BJ (cell line): ENCODE measurements at regions not wholly inside any gene's neighbourhood (a gene's known extent, or its start where the extent isn't known, plus 50 kb on each side); places are given as distances from the start of the nearest gene placed in this dataset.

ENCODE experiments used
- CTCF ChIA-PET: fragments of 350-600 bp; formaldehyde crosslinking; extraction: SDS; loops from one replicate; lab custom pipeline; 2021; ENCODE audit warnings: antibody characterized with exemption, inconsistent platforms; lab: Yijun Ruan, JAX
- POLR2A ChIA-PET: fragments of 300-600 bp; sonication (Branson Sonifier 250); formaldehyde crosslinking; extraction: SDS; loops from one replicate; lab custom pipeline; 2021; ENCODE audit warnings: antibody characterized with exemption; lab: Charles Lee
- DNase-seq: peaks from one replicate; pipeline ENCODE4 v3.0.0-alpha.2; 2011; ENCODE audit warnings: low read depth
- H3K27me3 ChIP-seq: 2 replicates; pipeline ENCODE4 v1.6.0; 2011; ENCODE audit warnings: low read length; ENCODE audit not compliant: control insufficient read depth, insufficient read depth
- H3K36me3 ChIP-seq: 2 replicates; pipeline ENCODE4 v1.5.1; 2011; ENCODE audit warnings: low read length; ENCODE audit not compliant: control insufficient read depth, insufficient read depth
- H3K4me3 ChIP-seq: 2 replicates; pipeline ENCODE4 v1.5.1; 2011; ENCODE audit warnings: low read depth, mild to moderate bottlenecking, control low read depth, low read length
- TF ChIP-seq, protein P1 (sequence below): IDR thresholded peaks from 2 replicates; pipeline ENCODE4 v1.5.1; 2011; ENCODE audit warnings: low read depth, mild to moderate bottlenecking, control low read depth, inconsistent platforms, low read length, moderate library complexity; ENCODE audit not compliant: insufficient read depth

DNA sequence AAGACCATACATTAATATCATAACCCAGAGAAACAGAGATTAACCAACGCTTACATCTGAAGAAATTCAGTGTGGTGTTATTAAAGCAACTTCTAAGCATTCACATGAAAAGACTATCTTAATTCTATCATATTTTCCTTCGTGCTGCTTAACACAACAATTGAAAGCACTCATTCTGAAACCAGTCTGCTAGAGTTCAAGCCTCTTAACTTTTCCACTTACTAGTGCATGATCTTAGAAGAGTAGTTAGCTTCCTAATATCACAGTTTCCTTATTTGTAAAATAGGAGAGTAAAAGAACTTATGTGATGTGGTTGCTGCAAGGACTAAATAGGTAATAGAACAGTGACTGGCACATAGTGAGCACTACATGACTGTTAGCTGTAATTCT, 379.3 kb downstream of the TRIM36 start:
- DNase-seq, result no peak
- Histone ChIP-seq H3K27me3 (no peaks in the 10 kb centered on the region; the same call in 1 of the 2 replicates), H3K4me3 (no peak overlapping the region), H3K36me3 (no peaks in the 10 kb centered on the region)
- TF ChIP-seq, protein P1, sequence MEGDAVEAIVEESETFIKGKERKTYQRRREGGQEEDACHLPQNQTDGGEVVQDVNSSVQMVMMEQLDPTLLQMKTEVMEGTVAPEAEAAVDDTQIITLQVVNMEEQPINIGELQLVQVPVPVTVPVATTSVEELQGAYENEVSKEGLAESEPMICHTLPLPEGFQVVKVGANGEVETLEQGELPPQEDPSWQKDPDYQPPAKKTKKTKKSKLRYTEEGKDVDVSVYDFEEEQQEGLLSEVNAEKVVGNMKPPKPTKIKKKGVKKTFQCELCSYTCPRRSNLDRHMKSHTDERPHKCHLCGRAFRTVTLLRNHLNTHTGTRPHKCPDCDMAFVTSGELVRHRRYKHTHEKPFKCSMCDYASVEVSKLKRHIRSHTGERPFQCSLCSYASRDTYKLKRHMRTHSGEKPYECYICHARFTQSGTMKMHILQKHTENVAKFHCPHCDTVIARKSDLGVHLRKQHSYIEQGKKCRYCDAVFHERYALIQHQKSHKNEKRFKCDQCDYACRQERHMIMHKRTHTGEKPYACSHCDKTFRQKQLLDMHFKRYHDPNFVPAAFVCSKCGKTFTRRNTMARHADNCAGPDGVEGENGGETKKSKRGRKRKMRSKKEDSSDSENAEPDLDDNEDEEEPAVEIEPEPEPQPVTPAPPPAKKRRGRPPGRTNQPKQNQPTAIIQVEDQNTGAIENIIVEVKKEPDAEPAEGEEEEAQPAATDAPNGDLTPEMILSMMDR, result no peak
- POLR2A ChIA-PET, result no interaction called here
- CTCF ChIA-PET, result no interaction called here

DNA sequence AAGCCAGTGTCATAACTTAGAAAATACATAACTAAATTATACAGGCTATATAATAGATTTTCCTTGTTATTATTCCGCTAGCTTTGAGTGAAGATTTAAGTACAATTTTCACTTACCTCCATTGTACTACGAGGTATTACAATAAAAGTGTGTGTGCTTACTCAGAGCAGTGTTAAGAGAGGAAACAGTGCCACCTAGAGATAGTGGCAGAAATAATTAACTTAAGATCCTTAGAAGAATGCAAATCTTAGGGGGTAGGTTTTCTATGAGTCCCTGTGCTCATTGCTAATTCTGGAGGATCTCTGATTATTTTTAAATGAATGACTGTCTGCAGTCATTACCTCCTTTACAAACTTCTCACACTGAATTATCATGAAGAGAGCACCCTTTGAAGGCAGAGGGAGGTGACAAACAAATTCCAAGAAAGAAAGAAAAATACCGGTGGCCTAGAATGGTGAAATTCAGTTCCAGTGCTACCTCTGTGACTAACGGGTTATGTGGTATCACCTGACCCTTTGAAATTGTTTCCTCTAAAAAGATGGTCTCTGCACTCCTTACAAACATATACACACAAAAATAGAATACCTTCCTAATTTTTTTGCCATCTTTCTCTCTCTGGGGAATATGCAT, 379.8 kb downstream of the TRIM36 start:
- no peaks in the 10 kb centered on the region for H3K36me3 ChIP-seq
- H3K27me3 ChIP-seq, result no peaks in the 10 kb centered on the region; the same call in 1 of the 2 replicates
- POLR2A ChIA-PET, result no interaction called here
- H3K4me3 ChIP-seq, result no peak overlapping the region
- CTCF ChIA-PET, result interaction anchor here (1.4 kb wide), 1 partner anchor 22 kb away, joined by 3 read pairs; no protein-coding TSS in a partner anchor
- TF ChIP-seq, protein P1, result peak; percentile 45
- DNase-seq, result no peak

DNA sequence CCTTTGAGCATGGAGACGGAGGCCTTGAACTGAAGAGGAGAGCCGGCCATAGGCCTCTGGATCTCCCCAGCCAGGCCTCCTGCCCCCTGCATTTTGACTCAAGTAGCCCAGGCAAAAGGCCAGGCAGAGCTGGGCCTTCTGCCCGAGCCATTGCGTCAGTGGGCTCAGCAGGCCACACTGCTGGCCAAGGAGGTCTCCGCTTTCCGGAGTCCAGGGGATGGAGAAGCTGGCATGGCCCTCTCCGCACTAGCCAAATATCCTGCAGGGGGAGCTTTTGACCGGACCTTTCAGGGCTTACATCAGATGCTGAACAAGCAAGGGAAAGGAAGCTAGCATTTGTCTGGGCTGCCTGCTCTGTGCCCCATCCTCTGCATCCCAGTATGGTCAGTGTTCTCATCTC, 386.8 kb downstream of the TRIM36 start:
- CTCF ChIA-PET, result no interaction called here

DNA sequence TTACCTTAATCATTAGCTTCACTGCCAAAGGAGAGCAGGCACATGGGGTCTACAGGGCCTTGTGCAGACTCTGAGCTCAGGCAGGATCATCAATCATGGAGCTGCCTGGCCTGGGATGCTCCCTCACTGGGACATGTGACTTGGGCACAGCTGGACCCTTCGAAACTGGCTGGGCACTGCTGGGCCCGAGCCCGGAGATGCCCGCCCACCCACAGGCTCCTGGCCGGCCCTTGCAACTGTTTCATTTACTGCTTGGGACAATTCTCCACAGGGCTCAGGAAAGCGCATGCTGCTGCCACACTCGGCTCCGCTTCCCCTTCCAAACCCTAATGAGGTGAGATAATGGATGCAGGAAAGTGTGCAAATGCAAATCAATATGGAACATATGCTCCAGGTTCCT, 387.5 kb downstream of the TRIM36 start:
- TF ChIP-seq, protein P1, result no peak
- Histone ChIP-seq H3K36me3 (no peaks in the 10 kb centered on the region), H3K4me3 (no peak overlapping the region), H3K27me3 (no peaks in the 10 kb centered on the region)
- CTCF ChIA-PET, result no interaction called here
- DNase-seq, result no peak
- POLR2A ChIA-PET, result no interaction called here

More for the DNA sequence above, 386.8 kb downstream of the TRIM36 start:
- POLR2A ChIA-PET, result no interaction called here
- Histone ChIP-seq H3K36me3 (no peaks in the 10 kb centered on the region), H3K4me3 (no peak overlapping the region), H3K27me3 (no peaks in the 10 kb centered on the region)
- TF ChIP-seq, protein P1, result no peak
- no peak for DNase-seq

DNA sequence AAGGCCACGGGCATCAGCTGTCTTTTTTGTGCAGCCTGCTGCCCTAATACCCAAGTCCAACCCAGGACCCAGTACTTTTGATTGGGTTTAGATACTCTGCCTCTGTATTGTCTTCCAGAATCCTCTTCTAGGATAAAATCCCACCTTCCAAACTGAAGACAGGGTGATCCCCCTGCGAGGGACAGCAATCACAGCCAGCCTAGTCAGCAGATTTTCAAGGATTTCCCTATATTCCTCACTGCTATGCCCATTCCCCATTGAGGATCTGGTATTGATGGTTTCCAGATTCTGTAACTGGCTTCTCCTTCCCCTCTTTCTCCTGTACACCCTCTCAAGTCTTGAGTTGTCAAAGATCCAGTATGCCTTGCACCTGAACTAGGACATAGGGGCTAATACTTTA, 389.4 kb downstream of the TRIM36 start:
- DNase-seq, result no peak
- H3K36me3 ChIP-seq, result no peaks in the 10 kb centered on the region
- TF ChIP-seq, protein P1, result no peak
- ChIA-PET POLR2A (no interaction called here), CTCF (no interaction called here)
- H3K4me3 ChIP-seq, result no peak overlapping the region
- H3K27me3 ChIP-seq, result no peaks in the 10 kb centered on the region
